ENCODE measurements at regions not wholly inside any gene's neighbourhood (a gene's known extent, or its start where the extent isn't known, plus 50 kb on each side); places are given as distances from the start of the nearest gene placed in this dataset.

DNA sequence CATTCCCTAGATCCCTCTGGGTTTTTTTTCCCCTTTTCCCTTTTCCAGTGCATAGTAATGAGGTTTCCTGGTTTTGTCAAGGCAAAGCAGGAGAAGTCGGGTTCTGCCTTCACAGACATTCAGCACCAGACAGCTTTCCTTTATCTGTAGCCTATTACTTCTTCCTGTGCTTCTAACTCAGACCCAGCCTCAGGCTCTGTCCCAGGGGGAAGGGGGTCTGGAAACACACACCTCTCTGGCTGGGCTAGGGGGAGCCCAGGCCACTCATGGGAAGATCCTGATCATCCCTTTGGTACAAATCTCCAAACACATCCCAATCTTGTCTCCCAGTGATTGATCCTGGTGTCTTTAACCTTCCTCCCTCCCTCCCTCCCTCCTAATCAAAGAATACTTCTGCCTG is 656.4 kb downstream of the LMO4 start:
- no peak for TF ChIP-seq SNAI2 (CRISPR knock-in tag; IDR thresholded peaks at IDR 0.05)
- no peak for ATAC-seq

DNA sequence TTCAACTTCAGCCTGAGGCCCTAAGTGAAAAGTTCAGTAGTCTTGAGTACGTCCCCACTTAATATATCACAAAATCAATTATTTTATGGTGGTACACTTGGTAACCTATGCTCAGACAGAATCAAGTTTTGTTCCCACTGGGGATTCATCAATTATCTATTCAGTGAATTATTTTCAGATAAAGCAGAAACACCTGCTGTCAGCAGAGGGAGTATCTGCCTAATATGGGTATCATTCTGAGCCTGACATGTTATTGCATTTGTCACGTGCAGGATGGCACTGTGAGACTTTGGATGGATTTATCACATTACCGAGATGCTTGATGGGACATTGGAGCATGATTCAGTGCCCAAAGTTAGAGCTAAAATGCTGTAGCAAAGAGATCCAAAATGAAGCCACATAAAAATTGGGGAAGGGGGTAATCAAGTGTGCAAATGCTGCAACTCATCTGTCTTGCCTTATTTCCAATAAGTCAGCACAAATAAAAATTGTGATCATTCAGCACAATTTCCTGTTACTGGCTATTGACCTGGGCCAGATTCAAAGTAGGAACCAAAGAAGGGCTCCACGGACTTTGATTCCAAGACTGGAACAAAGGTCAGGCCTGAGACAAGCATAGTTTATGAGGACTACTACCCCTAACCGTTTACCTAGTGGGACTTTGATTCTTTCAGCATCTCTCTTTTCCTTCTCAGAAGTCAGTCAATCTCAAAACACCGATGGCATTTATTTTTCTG is 657.6 kb downstream of the LMO4 start:
- TF ChIP-seq ZNF8 (CRISPR knock-in tag; IDR thresholded peaks at IDR 0.05), result no peak
- TF ChIP-seq TOX (CRISPR knock-in tag; IDR thresholded peaks at IDR 0.05; ENCODE audit: borderline replicate concordance), result no peak
- TF ChIP-seq, protein P1, sequence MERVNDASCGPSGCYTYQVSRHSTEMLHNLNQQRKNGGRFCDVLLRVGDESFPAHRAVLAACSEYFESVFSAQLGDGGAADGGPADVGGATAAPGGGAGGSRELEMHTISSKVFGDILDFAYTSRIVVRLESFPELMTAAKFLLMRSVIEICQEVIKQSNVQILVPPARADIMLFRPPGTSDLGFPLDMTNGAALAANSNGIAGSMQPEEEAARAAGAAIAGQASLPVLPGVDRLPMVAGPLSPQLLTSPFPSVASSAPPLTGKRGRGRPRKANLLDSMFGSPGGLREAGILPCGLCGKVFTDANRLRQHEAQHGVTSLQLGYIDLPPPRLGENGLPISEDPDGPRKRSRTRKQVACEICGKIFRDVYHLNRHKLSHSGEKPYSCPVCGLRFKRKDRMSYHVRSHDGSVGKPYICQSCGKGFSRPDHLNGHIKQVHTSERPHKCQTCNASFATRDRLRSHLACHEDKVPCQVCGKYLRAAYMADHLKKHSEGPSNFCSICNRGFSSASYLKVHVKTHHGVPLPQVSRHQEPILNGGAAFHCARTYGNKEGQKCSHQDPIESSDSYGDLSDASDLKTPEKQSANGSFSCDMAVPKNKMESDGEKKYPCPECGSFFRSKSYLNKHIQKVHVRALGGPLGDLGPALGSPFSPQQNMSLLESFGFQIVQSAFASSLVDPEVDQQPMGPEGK (CRISPR knock-in tag; IDR thresholded peaks at IDR 0.05; ENCODE audit: borderline replicate concordance), result no peak
- TF ChIP-seq ZNF565 (CRISPR knock-in tag; conservative IDR thresholded peaks at IDR 0.05; ENCODE audit: low read depth), result no peak
- no peak for TF ChIP-seq ZFP3 (CRISPR knock-in tag; IDR thresholded peaks at IDR 0.05)
- TF ChIP-seq, protein P2, sequence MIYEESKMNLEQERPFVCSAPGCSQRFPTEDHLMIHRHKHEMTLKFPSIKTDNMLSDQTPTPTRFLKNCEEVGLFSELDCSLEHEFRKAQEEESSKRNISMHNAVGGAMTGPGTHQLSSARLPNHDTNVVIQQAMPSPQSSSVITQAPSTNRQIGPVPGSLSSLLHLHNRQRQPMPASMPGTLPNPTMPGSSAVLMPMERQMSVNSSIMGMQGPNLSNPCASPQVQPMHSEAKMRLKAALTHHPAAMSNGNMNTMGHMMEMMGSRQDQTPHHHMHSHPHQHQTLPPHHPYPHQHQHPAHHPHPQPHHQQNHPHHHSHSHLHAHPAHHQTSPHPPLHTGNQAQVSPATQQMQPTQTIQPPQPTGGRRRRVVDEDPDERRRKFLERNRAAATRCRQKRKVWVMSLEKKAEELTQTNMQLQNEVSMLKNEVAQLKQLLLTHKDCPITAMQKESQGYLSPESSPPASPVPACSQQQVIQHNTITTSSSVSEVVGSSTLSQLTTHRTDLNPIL (CRISPR knock-in tag; IDR thresholded peaks at IDR 0.05; ENCODE audit: low read depth), result no peak
- no peak for TF ChIP-seq ISL1 (CRISPR knock-in tag; IDR thresholded peaks at IDR 0.05)
- no peak for TF ChIP-seq ESRRG (CRISPR knock-in tag; IDR thresholded peaks at IDR 0.05)
- TF ChIP-seq, protein P3, sequence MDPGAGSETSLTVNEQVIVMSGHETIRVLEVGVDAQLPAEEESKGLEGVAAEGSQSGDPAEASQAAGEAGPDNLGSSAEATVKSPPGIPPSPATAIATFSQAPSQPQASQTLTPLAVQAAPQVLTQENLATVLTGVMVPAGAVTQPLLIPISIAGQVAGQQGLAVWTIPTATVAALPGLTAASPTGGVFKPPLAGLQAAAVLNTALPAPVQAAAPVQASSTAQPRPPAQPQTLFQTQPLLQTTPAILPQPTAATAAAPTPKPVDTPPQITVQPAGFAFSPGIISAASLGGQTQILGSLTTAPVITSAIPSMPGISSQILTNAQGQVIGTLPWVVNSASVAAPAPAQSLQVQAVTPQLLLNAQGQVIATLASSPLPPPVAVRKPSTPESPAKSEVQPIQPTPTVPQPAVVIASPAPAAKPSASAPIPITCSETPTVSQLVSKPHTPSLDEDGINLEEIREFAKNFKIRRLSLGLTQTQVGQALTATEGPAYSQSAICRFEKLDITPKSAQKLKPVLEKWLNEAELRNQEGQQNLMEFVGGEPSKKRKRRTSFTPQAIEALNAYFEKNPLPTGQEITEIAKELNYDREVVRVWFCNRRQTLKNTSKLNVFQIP (CRISPR knock-in tag; IDR thresholded peaks at IDR 0.05; ENCODE audit: borderline replicate concordance, low read depth), result no peak
- no peak for TF ChIP-seq SNAI2 (CRISPR knock-in tag; IDR thresholded peaks at IDR 0.05)
- no peak for TF ChIP-seq PPARA (CRISPR knock-in tag; IDR thresholded peaks at IDR 0.05; ENCODE audit: borderline replicate concordance)
- TF ChIP-seq, protein P4, sequence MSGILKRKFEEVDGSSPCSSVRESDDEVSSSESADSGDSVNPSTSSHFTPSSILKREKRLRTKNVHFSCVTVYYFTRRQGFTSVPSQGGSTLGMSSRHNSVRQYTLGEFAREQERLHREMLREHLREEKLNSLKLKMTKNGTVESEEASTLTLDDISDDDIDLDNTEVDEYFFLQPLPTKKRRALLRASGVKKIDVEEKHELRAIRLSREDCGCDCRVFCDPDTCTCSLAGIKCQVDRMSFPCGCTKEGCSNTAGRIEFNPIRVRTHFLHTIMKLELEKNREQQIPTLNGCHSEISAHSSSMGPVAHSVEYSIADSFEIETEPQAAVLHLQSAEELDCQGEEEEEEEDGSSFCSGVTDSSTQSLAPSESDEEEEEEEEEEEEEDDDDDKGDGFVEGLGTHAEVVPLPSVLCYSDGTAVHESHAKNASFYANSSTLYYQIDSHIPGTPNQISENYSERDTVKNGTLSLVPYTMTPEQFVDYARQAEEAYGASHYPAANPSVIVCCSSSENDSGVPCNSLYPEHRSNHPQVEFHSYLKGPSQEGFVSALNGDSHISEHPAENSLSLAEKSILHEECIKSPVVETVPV (CRISPR knock-in tag; IDR thresholded peaks at IDR 0.05), result no peak
- TF ChIP-seq ARNTL (CRISPR knock-in tag; IDR thresholded peaks at IDR 0.05; ENCODE audit: borderline replicate concordance, low read depth), result no peak
- TF ChIP-seq ZNF70 (CRISPR knock-in tag; IDR thresholded peaks at IDR 0.05), result no peak
- no peak for TF ChIP-seq TCF4 (CRISPR knock-in tag; IDR thresholded peaks at IDR 0.05; ENCODE audit: borderline replicate concordance)
- TF ChIP-seq CSDC2 (CRISPR knock-in tag; IDR thresholded peaks at IDR 0.05), result no peak
- no peak for ATAC-seq

DNA sequence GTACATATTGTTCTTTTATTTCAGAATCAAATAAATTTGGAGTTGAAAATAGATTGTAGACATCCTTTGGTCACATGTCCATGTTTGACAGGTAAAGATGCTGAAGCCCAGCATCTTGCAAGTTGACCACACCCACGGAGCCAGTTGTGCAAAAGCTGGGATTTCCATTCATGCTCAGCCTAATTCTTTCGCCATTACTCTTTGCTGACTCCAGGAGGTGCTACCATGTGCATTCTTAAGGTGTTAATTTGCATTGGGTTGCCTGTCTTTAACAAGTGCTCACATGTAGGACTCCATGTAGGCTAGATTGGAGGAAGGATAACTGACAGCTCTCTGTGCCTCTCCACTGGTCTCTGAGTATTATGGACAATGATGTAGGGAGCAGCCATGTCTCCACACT is 660.7 kb downstream of the LMO4 start:
- no peak for ATAC-seq
- TF ChIP-seq ZFP3 (CRISPR knock-in tag; IDR thresholded peaks at IDR 0.05) (no peak), SNAI2 (CRISPR knock-in tag; IDR thresholded peaks at IDR 0.05) (no peak), ZFP30 (CRISPR knock-in tag; IDR thresholded peaks at IDR 0.05) (no peak), ZNF565 (CRISPR knock-in tag; conservative IDR thresholded peaks at IDR 0.05; ENCODE audit: low read depth) (no peak), BACH2 (CRISPR knock-in tag; IDR thresholded peaks at IDR 0.05; ENCODE audit: borderline replicate concordance) (no peak), ISL1 (CRISPR knock-in tag; IDR thresholded peaks at IDR 0.05) (no peak), ZNF70 (CRISPR knock-in tag; IDR thresholded peaks at IDR 0.05) (no peak), ESRRG (CRISPR knock-in tag; IDR thresholded peaks at IDR 0.05) (no peak), OSR1 (CRISPR knock-in tag; IDR thresholded peaks at IDR 0.05) (no peak), ARNTL (CRISPR knock-in tag; IDR thresholded peaks at IDR 0.05; ENCODE audit: borderline replicate concordance, low read depth) (no peak), ZNF8 (CRISPR knock-in tag; IDR thresholded peaks at IDR 0.05) (no peak), CSDC2 (CRISPR knock-in tag; IDR thresholded peaks at IDR 0.05) (no peak), ZC3H10 (CRISPR knock-in tag; IDR thresholded peaks at IDR 0.05) (no peak), GLIS3 (CRISPR knock-in tag; IDR thresholded peaks at IDR 0.05) (no peak), TCF4 (CRISPR knock-in tag; IDR thresholded peaks at IDR 0.05; ENCODE audit: borderline replicate concordance) (no peak)
- TF ChIP-seq, protein P5, sequence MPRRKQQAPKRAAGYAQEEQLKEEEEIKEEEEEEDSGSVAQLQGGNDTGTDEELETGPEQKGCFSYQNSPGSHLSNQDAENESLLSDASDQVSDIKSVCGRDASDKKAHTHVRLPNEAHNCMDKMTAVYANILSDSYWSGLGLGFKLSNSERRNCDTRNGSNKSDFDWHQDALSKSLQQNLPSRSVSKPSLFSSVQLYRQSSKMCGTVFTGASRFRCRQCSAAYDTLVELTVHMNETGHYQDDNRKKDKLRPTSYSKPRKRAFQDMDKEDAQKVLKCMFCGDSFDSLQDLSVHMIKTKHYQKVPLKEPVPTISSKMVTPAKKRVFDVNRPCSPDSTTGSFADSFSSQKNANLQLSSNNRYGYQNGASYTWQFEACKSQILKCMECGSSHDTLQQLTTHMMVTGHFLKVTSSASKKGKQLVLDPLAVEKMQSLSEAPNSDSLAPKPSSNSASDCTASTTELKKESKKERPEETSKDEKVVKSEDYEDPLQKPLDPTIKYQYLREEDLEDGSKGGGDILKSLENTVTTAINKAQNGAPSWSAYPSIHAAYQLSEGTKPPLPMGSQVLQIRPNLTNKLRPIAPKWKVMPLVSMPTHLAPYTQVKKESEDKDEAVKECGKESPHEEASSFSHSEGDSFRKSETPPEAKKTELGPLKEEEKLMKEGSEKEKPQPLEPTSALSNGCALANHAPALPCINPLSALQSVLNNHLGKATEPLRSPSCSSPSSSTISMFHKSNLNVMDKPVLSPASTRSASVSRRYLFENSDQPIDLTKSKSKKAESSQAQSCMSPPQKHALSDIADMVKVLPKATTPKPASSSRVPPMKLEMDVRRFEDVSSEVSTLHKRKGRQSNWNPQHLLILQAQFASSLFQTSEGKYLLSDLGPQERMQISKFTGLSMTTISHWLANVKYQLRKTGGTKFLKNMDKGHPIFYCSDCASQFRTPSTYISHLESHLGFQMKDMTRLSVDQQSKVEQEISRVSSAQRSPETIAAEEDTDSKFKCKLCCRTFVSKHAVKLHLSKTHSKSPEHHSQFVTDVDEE (CRISPR knock-in tag; IDR thresholded peaks at IDR 0.05), result no peak
- TF ChIP-seq, protein P3 (CRISPR knock-in tag; IDR thresholded peaks at IDR 0.05; ENCODE audit: borderline replicate concordance, low read depth), result no peak
- TF ChIP-seq, protein P1 (CRISPR knock-in tag; IDR thresholded peaks at IDR 0.05; ENCODE audit: borderline replicate concordance), result no peak
- TF ChIP-seq, protein P2 (CRISPR knock-in tag; IDR thresholded peaks at IDR 0.05; ENCODE audit: low read depth), result no peak
